K562 (cell line): ENCODE measurements at regions not wholly inside any gene's neighbourhood (a gene's known extent, or its start where the extent isn't known, plus 50 kb on each side); places are given as distances from the start of the nearest gene placed in this dataset.

Source experiments
- ATAC-seq: fragments of 200-7000 bp; cut with Tn5 transposase; 3 replicates; pipeline ENCODE4 v1.9.1; 2020; ENCODE audit warnings: moderate library complexity
- BruUV-seq: library from RNA; stranded (reverse); fragments of 400-500 nt; replicated peaks from 2 replicates; lab custom pipeline; 2021; lab: Mats Ljungman, UMichigan
- CTCF ChIA-PET: fragments of 300-600 bp; formaldehyde crosslinking; extraction: SDS; loops from one replicate; lab custom pipeline; 2021; ENCODE audit warnings: low intra/inter-chr PET ratio; lab: Yijun Ruan, JAX
- POLR2A ChIA-PET: fragments of 300-600, 350-650 bp; sonication (Branson Sonifier 250); formaldehyde crosslinking; extraction: SDS; loops from one replicate; lab custom pipeline; 2021; ENCODE audit warnings: antibody characterized with exemption, inconsistent platforms; lab: Yijun Ruan, JAX
- DNase-seq, 4 experiments: peaks; one replicate each; pipeline versions ENCODE4 v3.0.0 to v3.0.0-alpha.2; 2011 to 2018; ENCODE audit warnings: low spot score in 3 of 4, mixed read lengths in 3 of 4; ENCODE audit errors: extremely low read depth in 1 of 4
- FAIRE-seq: peaks from 2 replicates; lab custom pipeline; 2011; peaks lifted over from hg19 to GRCh38; lab: Jason Lieb, UNC
- H2AFZ ChIP-seq: 2 replicates; pipeline ENCODE4 v1.6.0; 2011; ENCODE audit warnings: low read depth, low read length, control low read depth, inconsistent platforms
- H3K27ac ChIP-seq: fragments of 200-600 bp; 3 replicates; pipeline ENCODE4 v1.8.0; 2011; ENCODE audit warnings: low read depth, mild to moderate bottlenecking, control low read depth, inconsistent platforms, low read length, moderate library complexity, mixed read lengths; ENCODE audit errors: extremely low read depth
- H3K27me3 ChIP-seq, 2 experiments: fragments of 300-600 bp in 1 of 2; 2 replicates in 1 of 2; 3 replicates in 1 of 2; pipeline versions ENCODE4 v1.6.0 to v1.8.0; 2011; ENCODE audit warnings: inconsistent platforms in 2 of 2, low read length in 2 of 2, mild to moderate bottlenecking in 1 of 2, mixed read lengths in 1 of 2, moderate library complexity in 1 of 2; ENCODE audit not compliant: control insufficient read depth in 2 of 2, insufficient read depth in 2 of 2
- H3K36me3 ChIP-seq: fragments of 300-600 bp; 3 replicates; pipeline ENCODE4 v1.8.0; 2011; ENCODE audit warnings: mild to moderate bottlenecking, low read length, inconsistent platforms; ENCODE audit not compliant: control insufficient read depth, insufficient read depth
- H3K4me1 ChIP-seq, 2 experiments: fragments of 200-600 bp in 1 of 2; replicated peaks in 1 of 2; 2 replicates in 1 of 2; 3 replicates in 1 of 2; pipeline versions ENCODE4 v1.5.1 to v1.8.0; 2011; ENCODE audit warnings: inconsistent platforms in 2 of 2, low read length in 2 of 2, mild to moderate bottlenecking in 1 of 2, mixed read lengths in 1 of 2, moderate library complexity in 1 of 2; ENCODE audit not compliant: control insufficient read depth in 2 of 2, insufficient read depth in 2 of 2
- H3K4me2 ChIP-seq: 2 replicates; pipeline ENCODE4 v1.6.1; 2011; ENCODE audit warnings: low read length, control low read depth, inconsistent platforms, mixed read lengths; ENCODE audit not compliant: insufficient read depth
- H3K4me3 ChIP-seq: fragments of 200-600 bp; sonication (generic), shearing (Covaris generic); 2 replicates; pipeline ENCODE4 v1.5.1; 2016; ENCODE audit warnings: control low read depth, inconsistent platforms
- H3K79me2 ChIP-seq: fragments of 200-600 bp; 3 replicates; pipeline ENCODE4 v1.8.0; 2011; ENCODE audit warnings: low read length, inconsistent platforms; ENCODE audit not compliant: control insufficient read depth, insufficient read depth
- H3K9ac ChIP-seq, 2 experiments: 2 replicates each; pipeline versions ENCODE4 v1.6.0 to v1.6.1; 2011; ENCODE audit warnings: low read depth in 2 of 2, low read length in 2 of 2, control low read depth in 1 of 2, inconsistent platforms in 1 of 2, mild to moderate bottlenecking in 1 of 2, mixed read lengths in 1 of 2; ENCODE audit not compliant: insufficient read depth in 1 of 2
- H3K9me1 ChIP-seq: one replicate; pipeline ENCODE4 v1.6.0; 2011; ENCODE audit warnings: inconsistent platforms, mild to moderate bottlenecking, low read length, moderate library complexity; ENCODE audit not compliant: control insufficient read depth, insufficient read depth
- H3K9me3 ChIP-seq: replicated peaks from 2 replicates; pipeline ENCODE4 v1.5.1; 2011; ENCODE audit warnings: low read depth, low read length, inconsistent platforms; ENCODE audit not compliant: control insufficient read depth, insufficient read depth
- H4K20me1 ChIP-seq: replicated peaks from 2 replicates; pipeline ENCODE4 v1.6.1; 2011; ENCODE audit warnings: low read length, inconsistent platforms, mixed read lengths; ENCODE audit not compliant: control insufficient read depth, insufficient read depth
- TAF1 ChIP-seq: IDR thresholded peaks from 2 replicates; pipeline ENCODE4 v1.6.1; 2011; ENCODE audit warnings: mild to moderate bottlenecking, low read length, moderate library complexity; ENCODE audit not compliant: insufficient read depth, control insufficient read depth, severe bottlenecking; ENCODE audit errors: extremely low read depth
- TBP ChIP-seq: optimal IDR thresholded peaks from 2 replicates; pipeline ENCODE3; 2011; ENCODE audit warnings: low read depth, low read length, improper control_type of control experiment
- ZBTB7A ChIP-seq: IDR thresholded peaks from 2 replicates; pipeline ENCODE4 v1.6.1; 2011; ENCODE audit warnings: low read depth, mild to moderate bottlenecking, low read length, moderate library complexity, borderline replicate concordance; ENCODE audit not compliant: control insufficient read depth
- ZBTB9 ChIP-seq: fragments of 450-650 bp; formaldehyde crosslinking; IDR thresholded peaks from 2 replicates; pipeline ENCODE4 v1.4.0; 2020; ENCODE audit warnings: mild to moderate bottlenecking, moderate library complexity
- ZKSCAN1 ChIP-seq: fragments of 150-350 bp; IDR thresholded peaks from 2 replicates; pipeline ENCODE4 v1.6.1; 2016; ENCODE audit warnings: low read depth, low read length
- ZNF717 ChIP-seq: fragments of 250-450 bp; sonication (Bioruptor Pico); IDR thresholded peaks from 2 replicates; pipeline ENCODE4 v1.5.0; 2021
- WGBS: fragments of 100-300 bp; shearing (Covaris generic); methylation state at CpG from one replicate; pipeline ENCODE4 v1.1.6; 2016; ENCODE audit warnings: low coverage, mixed read lengths; ENCODE audit not compliant: insufficient coverage; ENCODE audit errors: missing lambda C conversion rate; 5-methylcytosine and 5-hydroxymethylcytosine counted together
- in situ Hi-C: fragments of 300-500 bp; cut with MboI; formaldehyde crosslinking; loops from 4 replicates; pipeline ENCODE4 v1.15.0; 2018; ENCODE audit warnings: inconsistent platforms, mixed read lengths
- intact Hi-C: fragments of 100-400 bp; cut with micrococcal nuclease; formaldehyde crosslinking; loops from 2 replicates; pipeline ENCODE4 v1.14.2; 2022
- TF ChIP-seq, protein P1 (sequence below): fragments of 450-650 bp; IDR thresholded peaks from 2 replicates; pipeline ENCODE4 v1.6.1; 2016; ENCODE audit warnings: mild to moderate bottlenecking, moderate library complexity

DNA sequence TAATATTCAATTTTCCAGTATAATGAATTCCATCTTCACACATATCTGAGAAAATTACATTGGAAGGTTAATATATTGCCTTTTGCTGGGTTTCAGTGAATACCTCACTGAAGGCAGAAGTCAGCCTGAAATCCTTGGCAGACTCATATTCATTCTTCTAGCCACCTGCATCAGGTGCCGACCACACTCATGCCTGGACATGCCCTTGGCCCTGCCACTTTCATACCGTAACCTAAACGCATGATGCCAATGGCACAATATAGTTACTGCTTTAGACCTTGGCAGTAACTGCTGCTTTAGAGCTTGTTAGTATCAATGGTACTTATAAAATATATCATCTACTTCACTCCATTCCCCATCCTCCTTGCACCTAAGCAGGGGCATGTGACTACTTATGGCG, 817.6 kb upstream of the CDH8 start:
- FAIRE-seq (no peak), DNase-seq (no peak), ATAC-seq (no peak)
- POLR2A ChIA-PET: no interaction called here
- Histone ChIP-seq H3K36me3 (no peaks in the 10 kb centered on the region), H3K9me3 (no peaks in the 10 kb centered on the region), H4K20me1 (no peaks in the 10 kb centered on the region), H3K4me2 (no peak overlapping the region), H3K79me2 (no peaks in the 10 kb centered on the region), H3K9ac (no peak overlapping the region), H2AFZ (no peak overlapping the region), H3K9me1 (no peaks in the 10 kb centered on the region), H3K27me3 (no peaks in the 10 kb centered on the region), H3K27ac (no peak overlapping the region), H3K4me3 (no peak overlapping the region), H3K4me1 (no peaks in the 10 kb centered on the region)
- TF ChIP-seq ZBTB9 (no peak), TAF1 (no peak), ZBTB7A (no peak), ZKSCAN1 (no peak), ZNF717 (CRISPR knock-in tag) (no peak), TBP (no peak)
- TF ChIP-seq, protein P1, sequence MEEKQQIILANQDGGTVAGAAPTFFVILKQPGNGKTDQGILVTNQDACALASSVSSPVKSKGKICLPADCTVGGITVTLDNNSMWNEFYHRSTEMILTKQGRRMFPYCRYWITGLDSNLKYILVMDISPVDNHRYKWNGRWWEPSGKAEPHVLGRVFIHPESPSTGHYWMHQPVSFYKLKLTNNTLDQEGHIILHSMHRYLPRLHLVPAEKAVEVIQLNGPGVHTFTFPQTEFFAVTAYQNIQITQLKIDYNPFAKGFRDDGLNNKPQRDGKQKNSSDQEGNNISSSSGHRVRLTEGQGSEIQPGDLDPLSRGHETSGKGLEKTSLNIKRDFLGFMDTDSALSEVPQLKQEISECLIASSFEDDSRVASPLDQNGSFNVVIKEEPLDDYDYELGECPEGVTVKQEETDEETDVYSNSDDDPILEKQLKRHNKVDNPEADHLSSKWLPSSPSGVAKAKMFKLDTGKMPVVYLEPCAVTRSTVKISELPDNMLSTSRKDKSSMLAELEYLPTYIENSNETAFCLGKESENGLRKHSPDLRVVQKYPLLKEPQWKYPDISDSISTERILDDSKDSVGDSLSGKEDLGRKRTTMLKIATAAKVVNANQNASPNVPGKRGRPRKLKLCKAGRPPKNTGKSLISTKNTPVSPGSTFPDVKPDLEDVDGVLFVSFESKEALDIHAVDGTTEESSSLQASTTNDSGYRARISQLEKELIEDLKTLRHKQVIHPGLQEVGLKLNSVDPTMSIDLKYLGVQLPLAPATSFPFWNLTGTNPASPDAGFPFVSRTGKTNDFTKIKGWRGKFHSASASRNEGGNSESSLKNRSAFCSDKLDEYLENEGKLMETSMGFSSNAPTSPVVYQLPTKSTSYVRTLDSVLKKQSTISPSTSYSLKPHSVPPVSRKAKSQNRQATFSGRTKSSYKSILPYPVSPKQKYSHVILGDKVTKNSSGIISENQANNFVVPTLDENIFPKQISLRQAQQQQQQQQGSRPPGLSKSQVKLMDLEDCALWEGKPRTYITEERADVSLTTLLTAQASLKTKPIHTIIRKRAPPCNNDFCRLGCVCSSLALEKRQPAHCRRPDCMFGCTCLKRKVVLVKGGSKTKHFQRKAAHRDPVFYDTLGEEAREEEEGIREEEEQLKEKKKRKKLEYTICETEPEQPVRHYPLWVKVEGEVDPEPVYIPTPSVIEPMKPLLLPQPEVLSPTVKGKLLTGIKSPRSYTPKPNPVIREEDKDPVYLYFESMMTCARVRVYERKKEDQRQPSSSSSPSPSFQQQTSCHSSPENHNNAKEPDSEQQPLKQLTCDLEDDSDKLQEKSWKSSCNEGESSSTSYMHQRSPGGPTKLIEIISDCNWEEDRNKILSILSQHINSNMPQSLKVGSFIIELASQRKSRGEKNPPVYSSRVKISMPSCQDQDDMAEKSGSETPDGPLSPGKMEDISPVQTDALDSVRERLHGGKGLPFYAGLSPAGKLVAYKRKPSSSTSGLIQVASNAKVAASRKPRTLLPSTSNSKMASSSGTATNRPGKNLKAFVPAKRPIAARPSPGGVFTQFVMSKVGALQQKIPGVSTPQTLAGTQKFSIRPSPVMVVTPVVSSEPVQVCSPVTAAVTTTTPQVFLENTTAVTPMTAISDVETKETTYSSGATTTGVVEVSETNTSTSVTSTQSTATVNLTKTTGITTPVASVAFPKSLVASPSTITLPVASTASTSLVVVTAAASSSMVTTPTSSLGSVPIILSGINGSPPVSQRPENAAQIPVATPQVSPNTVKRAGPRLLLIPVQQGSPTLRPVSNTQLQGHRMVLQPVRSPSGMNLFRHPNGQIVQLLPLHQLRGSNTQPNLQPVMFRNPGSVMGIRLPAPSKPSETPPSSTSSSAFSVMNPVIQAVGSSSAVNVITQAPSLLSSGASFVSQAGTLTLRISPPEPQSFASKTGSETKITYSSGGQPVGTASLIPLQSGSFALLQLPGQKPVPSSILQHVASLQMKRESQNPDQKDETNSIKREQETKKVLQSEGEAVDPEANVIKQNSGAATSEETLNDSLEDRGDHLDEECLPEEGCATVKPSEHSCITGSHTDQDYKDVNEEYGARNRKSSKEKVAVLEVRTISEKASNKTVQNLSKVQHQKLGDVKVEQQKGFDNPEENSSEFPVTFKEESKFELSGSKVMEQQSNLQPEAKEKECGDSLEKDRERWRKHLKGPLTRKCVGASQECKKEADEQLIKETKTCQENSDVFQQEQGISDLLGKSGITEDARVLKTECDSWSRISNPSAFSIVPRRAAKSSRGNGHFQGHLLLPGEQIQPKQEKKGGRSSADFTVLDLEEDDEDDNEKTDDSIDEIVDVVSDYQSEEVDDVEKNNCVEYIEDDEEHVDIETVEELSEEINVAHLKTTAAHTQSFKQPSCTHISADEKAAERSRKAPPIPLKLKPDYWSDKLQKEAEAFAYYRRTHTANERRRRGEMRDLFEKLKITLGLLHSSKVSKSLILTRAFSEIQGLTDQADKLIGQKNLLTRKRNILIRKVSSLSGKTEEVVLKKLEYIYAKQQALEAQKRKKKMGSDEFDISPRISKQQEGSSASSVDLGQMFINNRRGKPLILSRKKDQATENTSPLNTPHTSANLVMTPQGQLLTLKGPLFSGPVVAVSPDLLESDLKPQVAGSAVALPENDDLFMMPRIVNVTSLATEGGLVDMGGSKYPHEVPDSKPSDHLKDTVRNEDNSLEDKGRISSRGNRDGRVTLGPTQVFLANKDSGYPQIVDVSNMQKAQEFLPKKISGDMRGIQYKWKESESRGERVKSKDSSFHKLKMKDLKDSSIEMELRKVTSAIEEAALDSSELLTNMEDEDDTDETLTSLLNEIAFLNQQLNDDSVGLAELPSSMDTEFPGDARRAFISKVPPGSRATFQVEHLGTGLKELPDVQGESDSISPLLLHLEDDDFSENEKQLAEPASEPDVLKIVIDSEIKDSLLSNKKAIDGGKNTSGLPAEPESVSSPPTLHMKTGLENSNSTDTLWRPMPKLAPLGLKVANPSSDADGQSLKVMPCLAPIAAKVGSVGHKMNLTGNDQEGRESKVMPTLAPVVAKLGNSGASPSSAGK: no peak
- CTCF ChIA-PET: no interaction called here
- intact Hi-C loops: no loop called here
- 6% methylated on average over 4 of the region's 4 CpGs for WGBS
- no TSS peak for BruUV-seq
- in situ Hi-C loops: no loop called here
